Common myeloid progenitor, CD34-positive (primary cell): ENCODE measurements at regions not wholly inside any gene's neighbourhood (a gene's known extent, or its start where the extent isn't known, plus 50 kb on each side); places are given as distances from the start of the nearest gene placed in this dataset.
"Not testable (repeated sequence)": the region's sequence is repeated elsewhere in the genome, so short reads cannot be mapped to it uniquely, and the experiment has no call there.

Source experiments
- CTCF ChIA-PET: fragments of 350-600 bp; sonication (Branson Sonifier 250); formaldehyde crosslinking; loops from one replicate; lab custom pipeline; 2021; ENCODE audit warnings: antibody characterized with exemption; lab: Charles Lee
- POLR2A ChIA-PET: fragments of 350-600 bp; sonication (Branson Sonifier 250); formaldehyde crosslinking; loops from one replicate; lab custom pipeline; 2021; ENCODE audit warnings: antibody characterized with exemption; lab: Charles Lee
- DNase-seq, 3 donors: peaks; one replicate each; pipeline versions ENCODE4 v3.0.0 to v3.0.0-alpha.2; 2013
- H3K27ac ChIP-seq, 2 experiments: 1 replicate in 1 of 2; 2 replicates in 1 of 2; pipeline ENCODE4 v1.7.0; 2013; ENCODE audit warnings: inconsistent platforms in 2 of 2, low read length in 2 of 2, mild to moderate bottlenecking in 2 of 2, low read depth in 1 of 2, moderate library complexity in 1 of 2; ENCODE audit not compliant: severe bottlenecking in 2 of 2, insufficient read depth in 1 of 2, poor library complexity in 1 of 2
- H3K27me3 ChIP-seq, 5 experiments: replicated peaks in 2 of 5; 1 replicate in 3 of 5; 2 replicates in 2 of 5; pipeline versions ENCODE4 v1.6.1 to v1.7.0; 2013; ENCODE audit warnings: low read length in 4 of 5, mild to moderate bottlenecking in 2 of 5, moderate library complexity in 2 of 5, inconsistent platforms in 1 of 5; ENCODE audit not compliant: insufficient read depth in 5 of 5, control insufficient read depth in 4 of 5
- H3K36me3 ChIP-seq, 4 experiments: 1 replicate in 2 of 4; 2 replicates in 2 of 4; pipeline versions ENCODE4 v1.6.1 to v1.7.0; 2013; ENCODE audit warnings: low read length in 3 of 4, control low read depth in 1 of 4, mild to moderate bottlenecking in 1 of 4; ENCODE audit not compliant: control insufficient read depth in 4 of 4, insufficient read depth in 4 of 4
- H3K4me1 ChIP-seq, 4 experiments: 1 replicate in 3 of 4; 2 replicates in 1 of 4; pipeline versions ENCODE4 v1.6.1 to v1.7.1; 2013; ENCODE audit warnings: low read length in 3 of 4, mild to moderate bottlenecking in 3 of 4, control low read depth in 1 of 4, inconsistent platforms in 1 of 4, moderate library complexity in 1 of 4; ENCODE audit not compliant: control insufficient read depth in 4 of 4, insufficient read depth in 4 of 4; ENCODE audit errors: control extremely low read depth in 1 of 4
- H3K4me3 ChIP-seq, 7 experiments: 1 replicate in 4 of 7; 2 replicates in 3 of 7; pipeline versions ENCODE4 v1.5.1 to v1.7.0; 2013; ENCODE audit warnings: mild to moderate bottlenecking in 7 of 7, low read length in 6 of 7, moderate library complexity in 6 of 7, inconsistent platforms in 2 of 7, low read depth in 2 of 7, control low read depth in 1 of 7; ENCODE audit not compliant: insufficient read depth in 4 of 7, control insufficient read depth in 1 of 7; ENCODE audit errors: extremely low read depth in 1 of 7
- H3K9me3 ChIP-seq, 5 experiments: 1 replicate in 4 of 5; 2 replicates in 1 of 5; pipeline versions ENCODE4 v1.6.1 to v1.7.1; 2013; ENCODE audit warnings: low read length in 4 of 5, mild to moderate bottlenecking in 2 of 5, inconsistent platforms in 1 of 5, low read depth in 1 of 5, moderate library complexity in 1 of 5; ENCODE audit not compliant: control insufficient read depth in 4 of 5, insufficient read depth in 2 of 5; ENCODE audit errors: control extremely low read depth in 1 of 5
- WGBS: methylation state at CpG from one replicate; pipeline ENCODE4 v1.1.5; 2013; ENCODE audit not compliant: insufficient coverage; 5-methylcytosine and 5-hydroxymethylcytosine counted together

DNA sequence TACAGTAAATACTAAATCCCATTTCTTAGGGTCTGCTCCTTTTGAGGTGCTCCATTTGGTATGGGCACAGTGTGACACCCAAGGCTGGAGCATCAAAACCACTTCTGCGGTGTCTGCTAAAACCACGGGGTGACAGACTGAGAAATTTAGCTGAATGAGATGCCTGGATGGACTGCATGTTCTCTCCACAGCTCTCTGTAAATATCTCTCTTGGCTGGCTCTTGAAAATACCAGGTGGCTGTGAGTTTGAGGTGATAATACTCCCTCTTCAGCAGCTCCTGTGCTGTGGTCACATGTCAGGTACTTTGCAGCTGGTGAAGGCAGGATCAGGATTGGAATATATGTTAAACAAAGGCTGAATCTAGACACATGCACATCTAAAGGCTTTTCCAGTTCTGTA lies 93.7 kb upstream of the SIMC1 start:
- Histone ChIP-seq H3K4me1 (no peaks in the 10 kb centered on the region), H3K27me3 (peaks cover 2 to 11% (median 10%) of the 10 kb centered on the region in 5 experiments), H3K27ac (no peak overlapping the region), H3K36me3 (no peaks in the 10 kb centered on the region), H3K4me3 (no peak overlapping the region), H3K9me3 (peaks cover 0 to 3% (median 0%) of the 10 kb centered on the region in 5 experiments)
- ChIA-PET CTCF (no interaction called here), POLR2A (interaction anchor here (1.1 kb wide), 1 partner anchor 426 kb away, joined by 3 read pairs; no protein-coding TSS in a partner anchor)
- no peak for DNase-seq
- 100% methylated on average over 2 of the region's 2 CpGs for WGBS

DNA sequence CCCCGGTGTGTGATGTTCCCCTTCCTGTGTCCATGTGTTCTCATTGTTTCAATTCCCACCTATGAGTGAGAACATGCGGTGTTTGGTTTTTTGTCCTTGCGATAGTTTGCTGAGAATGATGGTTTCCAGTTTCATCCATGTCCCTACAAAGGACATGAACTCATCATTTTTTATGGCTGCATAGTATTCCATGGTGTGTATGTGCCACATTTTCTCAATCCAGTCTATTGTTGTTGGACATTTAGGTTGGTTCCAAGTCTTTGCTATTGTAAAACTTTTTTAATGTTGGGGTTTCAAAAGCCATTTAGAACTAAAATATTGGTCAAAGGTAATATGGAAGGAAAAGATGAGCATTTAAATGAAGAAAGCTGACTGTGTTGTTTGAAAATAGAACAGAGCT lies 88.3 kb upstream of the SIMC1 start:
- H3K9me3 ChIP-seq, H3K27ac ChIP-seq, H3K4me1 ChIP-seq, H3K4me3 ChIP-seq, POLR2A ChIA-PET, CTCF ChIA-PET, DNase-seq, H3K36me3 ChIP-seq: not testable (repeated sequence)
- H3K27me3 ChIP-seq, result peaks cover 3 to 17% (median 8%) of the 10 kb centered on the region in 5 experiments
- no CpG with 5 or more reads among the region's 3 CpGs for WGBS

DNA sequence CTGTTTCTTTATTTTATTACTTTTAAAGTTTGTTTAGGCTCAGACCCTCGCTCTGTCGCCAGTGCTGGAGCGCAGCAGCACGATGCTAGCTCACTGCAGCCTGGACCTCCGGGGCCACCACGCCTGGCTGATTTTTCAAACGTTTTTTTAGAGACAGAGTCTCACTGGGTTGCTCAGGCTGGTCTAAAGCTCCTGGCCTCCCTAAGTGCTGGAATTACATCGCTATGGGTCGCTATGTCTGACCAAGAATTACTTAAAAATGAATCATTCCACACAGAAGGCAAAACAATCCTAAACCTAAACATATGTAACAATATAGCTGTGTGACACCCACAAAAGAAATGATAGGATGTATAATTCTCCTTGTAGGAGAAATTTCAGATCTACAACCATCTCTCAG lies 86.9 kb upstream of the SIMC1 start:
- peaks cover 3 to 19% (median 5%) of the 10 kb centered on the region in 5 experiments for H3K27me3 ChIP-seq
- no peak overlapping the region for H3K4me3 ChIP-seq
- CTCF ChIA-PET, result no interaction called here
- no peaks in the 10 kb centered on the region for H3K9me3 ChIP-seq
- H3K4me1 ChIP-seq, result no peaks in the 10 kb centered on the region
- H3K36me3 ChIP-seq, result no peaks in the 10 kb centered on the region
- WGBS, result 94% methylated on average over 7 of the region's 9 CpGs
- H3K27ac ChIP-seq, result no peak overlapping the region
- DNase-seq, result no peak
- POLR2A ChIA-PET, result no interaction called here

GRCh38 chr5:176152191-176152929 lies 85.9 kb upstream of the SIMC1 start:
- H3K36me3 ChIP-seq, result no peaks in the 10 kb centered on the region
- no peak overlapping the region for H3K27ac ChIP-seq
- ChIA-PET CTCF (no interaction called here), POLR2A (interaction anchor here (0.6 kb wide), 1 partner anchor 12 kb away, joined by 3 read pairs; no protein-coding TSS in a partner anchor)
- H3K4me3 ChIP-seq, result no peak overlapping the region
- 83% methylated on average over 12 of the region's 13 CpGs for WGBS
- peaks cover 2 to 18% (median 8%) of the 10 kb centered on the region in 5 experiments for H3K27me3 ChIP-seq
- H3K9me3 ChIP-seq, result no peaks in the 10 kb centered on the region
- no peaks in the 10 kb centered on the region for H3K4me1 ChIP-seq
- no peak for DNase-seq

DNA sequence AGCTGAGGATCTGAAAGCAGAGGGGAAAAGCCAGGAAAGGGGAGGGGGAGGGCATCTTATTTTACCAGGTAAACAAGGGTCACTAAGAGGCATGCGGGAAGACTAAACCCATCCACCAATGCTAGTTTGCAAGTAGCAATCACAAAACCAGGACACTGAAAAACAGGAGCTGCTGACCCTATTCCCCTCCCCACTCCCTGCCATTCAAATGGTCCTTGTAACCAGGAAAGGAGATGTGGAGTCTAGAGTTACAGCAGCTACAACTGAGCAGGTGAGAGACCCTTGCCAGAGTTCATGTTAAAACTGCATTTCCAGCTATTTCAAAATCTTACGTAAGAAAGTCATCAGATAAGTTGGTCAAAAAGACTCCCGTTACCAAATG lies 85.3 kb upstream of the SIMC1 start:
- POLR2A ChIA-PET, result no interaction called here
- CTCF ChIA-PET, result no interaction called here
- WGBS, result 100% methylated on average over 2 of the region's 3 CpGs

GRCh38 chr5:176153741-176154140 lies 84.5 kb upstream of the SIMC1 start:
- POLR2A ChIA-PET, result no interaction called here
- Histone ChIP-seq H3K27me3 (peaks cover 2 to 20% (median 8%) of the 10 kb centered on the region in 5 experiments), H3K9me3 (no peaks in the 10 kb centered on the region), H3K4me3 (no peak overlapping the region), H3K4me1 (no peaks in the 10 kb centered on the region), H3K36me3 (no peaks in the 10 kb centered on the region), H3K27ac (no peak overlapping the region)
- 87% methylated on average over 10 of the region's 10 CpGs for WGBS
- CTCF ChIA-PET, result no interaction called here
- DNase-seq, result no peak

More for the DNA sequence above, 85.3 kb upstream of the SIMC1 start:
- H3K36me3 ChIP-seq, result no peaks in the 10 kb centered on the region
- H3K27me3 ChIP-seq, result peaks cover 2 to 18% (median 8%) of the 10 kb centered on the region in 5 experiments
- no peak overlapping the region for H3K27ac ChIP-seq
- H3K4me3 ChIP-seq, result no peak overlapping the region
- no peaks in the 10 kb centered on the region for H3K9me3 ChIP-seq
- H3K4me1 ChIP-seq, result no peaks in the 10 kb centered on the region
- no peak for DNase-seq

- DNase-seq, result no peak
- no peak overlapping the region for H3K27ac ChIP-seq
- peaks cover 0 to 21% (median 8%) of the 10 kb centered on the region in 5 experiments for H3K27me3 ChIP-seq
- 98% methylated on average over 11 of the region's 11 CpGs for WGBS
- H3K36me3 ChIP-seq, result no peaks in the 10 kb centered on the region
- H3K4me1 ChIP-seq, result no peaks in the 10 kb centered on the region
- H3K4me3 ChIP-seq, result no peak overlapping the region
- CTCF ChIA-PET, result no interaction called here
- POLR2A ChIA-PET, result no interaction called here
- H3K9me3 ChIP-seq, result no peaks in the 10 kb centered on the region
Observed at GRCh38 chr5:176154821-176155220, 83.4 kb upstream of the SIMC1 start.
